IPS-18a (cell line): ENCODE measurements at regions not wholly inside any gene's neighbourhood (a gene's known extent, or its start where the extent isn't known, plus 50 kb on each side); places are given as distances from the start of the nearest gene placed in this dataset.

Source experiments
- H3K27ac ChIP-seq: one replicate; pipeline ENCODE4 v1.5.1; 2013; ENCODE audit warnings: low read length
- H3K27me3 ChIP-seq: one replicate; pipeline ENCODE4 v1.6.1; 2013; ENCODE audit warnings: mild to moderate bottlenecking, low read length; ENCODE audit not compliant: control insufficient read depth, insufficient read depth
- H3K36me3 ChIP-seq: one replicate; pipeline ENCODE4 v1.6.1; 2013; ENCODE audit warnings: low read depth, low read length; ENCODE audit not compliant: control insufficient read depth
- H3K4me1 ChIP-seq: one replicate; pipeline ENCODE4 v1.6.1; 2013; ENCODE audit warnings: low read depth, low read length; ENCODE audit not compliant: control insufficient read depth
- H3K4me3 ChIP-seq: one replicate; pipeline ENCODE4 v1.5.1; 2013; ENCODE audit warnings: low read length
- H3K9ac ChIP-seq: one replicate; pipeline ENCODE4 v1.6.1; 2013; ENCODE audit warnings: mild to moderate bottlenecking, low read length, moderate library complexity
- H3K9me3 ChIP-seq: one replicate; pipeline ENCODE4 v1.6.1; 2013; ENCODE audit warnings: low read depth, low read length; ENCODE audit not compliant: control insufficient read depth

GRCh38 chr5:29790281-29790680 lies 1403.2 kb upstream of the CDH6 start:
- Histone ChIP-seq H3K9ac (no peak overlapping the region), H3K27ac (no peak overlapping the region), H3K4me3 (no peak overlapping the region), H3K36me3 (no peaks in the 10 kb centered on the region), H3K4me1 (no peaks in the 10 kb centered on the region), H3K27me3 (no peaks in the 10 kb centered on the region), H3K9me3 (no peaks in the 10 kb centered on the region)

GRCh38 chr5:29780401-29780800 lies 1413.1 kb upstream of the CDH6 start:
- no peaks in the 10 kb centered on the region for H3K27me3 ChIP-seq
- no peak overlapping the region for H3K4me3 ChIP-seq
- no peaks in the 10 kb centered on the region for H3K4me1 ChIP-seq
- H3K27ac ChIP-seq = no peak overlapping the region
- no peaks in the 10 kb centered on the region for H3K36me3 ChIP-seq
- H3K9me3 ChIP-seq = no peaks in the 10 kb centered on the region
- H3K9ac ChIP-seq = no peak overlapping the region

GRCh38 chr5:29779141-29779540 lies 1414.3 kb upstream of the CDH6 start:
- H3K4me1 ChIP-seq = no peaks in the 10 kb centered on the region
- H3K36me3 ChIP-seq = no peaks in the 10 kb centered on the region
- no peaks in the 10 kb centered on the region for H3K27me3 ChIP-seq
- H3K4me3 ChIP-seq = no peak overlapping the region
- H3K27ac ChIP-seq = no peak overlapping the region
- H3K9ac ChIP-seq = no peak overlapping the region
- no peaks in the 10 kb centered on the region for H3K9me3 ChIP-seq

- Histone ChIP-seq H3K4me3 (no peak overlapping the region), H3K4me1 (no peaks in the 10 kb centered on the region), H3K36me3 (no peaks in the 10 kb centered on the region), H3K27ac (no peak overlapping the region), H3K27me3 (no peaks in the 10 kb centered on the region), H3K9me3 (no peaks in the 10 kb centered on the region), H3K9ac (no peak overlapping the region)
Measured at GRCh38 chr5:29777373-29777772, 1416.1 kb upstream of the CDH6 start.

- H3K36me3 ChIP-seq = no peaks in the 10 kb centered on the region
Measured at GRCh38 chr5:29770936-29771335, 1422.5 kb upstream of the CDH6 start.

GRCh38 chr5:29769474-29769873 lies 1424.0 kb upstream of the CDH6 start:
- no peaks in the 10 kb centered on the region for H3K27me3 ChIP-seq
- no peak overlapping the region for H3K4me3 ChIP-seq
- H3K36me3 ChIP-seq = no peaks in the 10 kb centered on the region
- no peak overlapping the region for H3K27ac ChIP-seq
- H3K4me1 ChIP-seq = no peaks in the 10 kb centered on the region
- H3K9me3 ChIP-seq = no peaks in the 10 kb centered on the region
- H3K9ac ChIP-seq = no peak overlapping the region

More at GRCh38 chr5:29770936-29771335, 1422.5 kb upstream of the CDH6 start:
- H3K4me3 ChIP-seq = no peak overlapping the region
- H3K9ac ChIP-seq = no peak overlapping the region
- H3K9me3 ChIP-seq = no peaks in the 10 kb centered on the region
- H3K27me3 ChIP-seq = no peaks in the 10 kb centered on the region
- H3K27ac ChIP-seq = no peak overlapping the region
- H3K4me1 ChIP-seq = no peaks in the 10 kb centered on the region

GRCh38 chr5:29758986-29759421 lies 1434.5 kb upstream of the CDH6 start:
- no peak overlapping the region for H3K27ac ChIP-seq

GRCh38 chr5:29750453-29750852 lies 1443.0 kb upstream of the CDH6 start:
- Histone ChIP-seq H3K4me1 (no peaks in the 10 kb centered on the region), H3K36me3 (no peaks in the 10 kb centered on the region), H3K27ac (no peak overlapping the region), H3K27me3 (no peaks in the 10 kb centered on the region), H3K9ac (no peak overlapping the region), H3K9me3 (no peaks in the 10 kb centered on the region), H3K4me3 (no peak overlapping the region)

More at GRCh38 chr5:29758986-29759421, 1434.5 kb upstream of the CDH6 start:
- no peaks in the 10 kb centered on the region for H3K27me3 ChIP-seq
- H3K9ac ChIP-seq = no peak overlapping the region
- H3K4me3 ChIP-seq = no peak overlapping the region
- no peaks in the 10 kb centered on the region for H3K36me3 ChIP-seq
- H3K9me3 ChIP-seq = no peaks in the 10 kb centered on the region
- no peaks in the 10 kb centered on the region for H3K4me1 ChIP-seq

- H3K9me3 ChIP-seq = no peaks in the 10 kb centered on the region
- no peak overlapping the region for H3K9ac ChIP-seq
- no peak overlapping the region for H3K4me3 ChIP-seq
- H3K27ac ChIP-seq = no peak overlapping the region
- H3K4me1 ChIP-seq = no peaks in the 10 kb centered on the region
- no peaks in the 10 kb centered on the region for H3K36me3 ChIP-seq
- H3K27me3 ChIP-seq = no peaks in the 10 kb centered on the region
Measured at GRCh38 chr5:29744618-29745017, 1448.9 kb upstream of the CDH6 start.

- Histone ChIP-seq H3K4me1 (no peaks in the 10 kb centered on the region), H3K9ac (no peak overlapping the region), H3K27ac (no peak overlapping the region), H3K27me3 (no peaks in the 10 kb centered on the region), H3K4me3 (no peak overlapping the region), H3K36me3 (no peaks in the 10 kb centered on the region), H3K9me3 (no peaks in the 10 kb centered on the region)
Measured at GRCh38 chr5:29720954-29721353, 1472.5 kb upstream of the CDH6 start.

GRCh38 chr5:29719171-29719570 lies 1474.3 kb upstream of the CDH6 start:
- Histone ChIP-seq H3K27ac (no peak overlapping the region), H3K9me3 (no peaks in the 10 kb centered on the region), H3K27me3 (no peaks in the 10 kb centered on the region), H3K4me1 (no peaks in the 10 kb centered on the region), H3K36me3 (no peaks in the 10 kb centered on the region), H3K4me3 (no peak overlapping the region), H3K9ac (no peak overlapping the region)

GRCh38 chr5:29715167-29715566 lies 1478.3 kb upstream of the CDH6 start:
- no peaks in the 10 kb centered on the region for H3K27me3 ChIP-seq

More at GRCh38 chr5:29715167-29715566, 1478.3 kb upstream of the CDH6 start:
- H3K4me1 ChIP-seq = no peaks in the 10 kb centered on the region
- no peak overlapping the region for H3K27ac ChIP-seq
- no peak overlapping the region for H3K4me3 ChIP-seq
- H3K36me3 ChIP-seq = no peaks in the 10 kb centered on the region
- H3K9ac ChIP-seq = no peak overlapping the region
- no peaks in the 10 kb centered on the region for H3K9me3 ChIP-seq
